ENCODE measurements at regions not wholly inside any gene's neighbourhood (a gene's known extent, or its start where the extent isn't known, plus 50 kb on each side); places are given as distances from the start of the nearest gene placed in this dataset.

DNA sequence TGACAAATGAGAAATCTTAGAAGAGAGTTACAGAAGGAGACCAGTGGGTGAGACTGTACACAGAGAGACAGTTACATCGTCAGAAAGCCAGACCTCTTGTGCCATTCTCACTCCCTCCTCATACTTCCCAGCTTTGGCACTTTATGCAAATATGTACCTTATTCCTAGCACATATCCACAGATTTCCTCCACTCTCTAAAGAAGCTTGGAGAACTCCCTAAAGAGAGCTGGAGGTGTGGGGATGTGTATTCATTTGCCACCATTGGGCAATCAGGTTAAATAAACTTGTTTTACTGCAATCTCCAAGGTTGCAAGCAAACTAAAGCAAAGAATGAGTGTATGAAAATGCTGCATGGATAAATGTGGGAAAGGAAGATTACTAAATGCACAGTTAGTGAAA, 380.9 kb upstream of the PRMT6 start (continued):
- TF ChIP-seq, protein P1, sequence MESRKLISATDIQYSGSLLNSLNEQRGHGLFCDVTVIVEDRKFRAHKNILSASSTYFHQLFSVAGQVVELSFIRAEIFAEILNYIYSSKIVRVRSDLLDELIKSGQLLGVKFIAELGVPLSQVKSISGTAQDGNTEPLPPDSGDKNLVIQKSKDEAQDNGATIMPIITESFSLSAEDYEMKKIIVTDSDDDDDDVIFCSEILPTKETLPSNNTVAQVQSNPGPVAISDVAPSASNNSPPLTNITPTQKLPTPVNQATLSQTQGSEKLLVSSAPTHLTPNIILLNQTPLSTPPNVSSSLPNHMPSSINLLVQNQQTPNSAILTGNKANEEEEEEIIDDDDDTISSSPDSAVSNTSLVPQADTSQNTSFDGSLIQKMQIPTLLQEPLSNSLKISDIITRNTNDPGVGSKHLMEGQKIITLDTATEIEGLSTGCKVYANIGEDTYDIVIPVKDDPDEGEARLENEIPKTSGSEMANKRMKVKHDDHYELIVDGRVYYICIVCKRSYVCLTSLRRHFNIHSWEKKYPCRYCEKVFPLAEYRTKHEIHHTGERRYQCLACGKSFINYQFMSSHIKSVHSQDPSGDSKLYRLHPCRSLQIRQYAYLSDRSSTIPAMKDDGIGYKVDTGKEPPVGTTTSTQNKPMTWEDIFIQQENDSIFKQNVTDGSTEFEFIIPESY (IDR thresholded peaks at IDR 0.05): no peak
- TF ChIP-seq, protein P2, sequence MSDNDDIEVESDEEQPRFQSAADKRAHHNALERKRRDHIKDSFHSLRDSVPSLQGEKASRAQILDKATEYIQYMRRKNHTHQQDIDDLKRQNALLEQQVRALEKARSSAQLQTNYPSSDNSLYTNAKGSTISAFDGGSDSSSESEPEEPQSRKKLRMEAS (IDR thresholded peaks at IDR 0.05): no peak
- no peak for TF ChIP-seq GABPA (IDR thresholded peaks at IDR 0.05 in 1 of 2, conservative IDR thresholded peaks at IDR 0.05 in 1 of 2)

DNA sequence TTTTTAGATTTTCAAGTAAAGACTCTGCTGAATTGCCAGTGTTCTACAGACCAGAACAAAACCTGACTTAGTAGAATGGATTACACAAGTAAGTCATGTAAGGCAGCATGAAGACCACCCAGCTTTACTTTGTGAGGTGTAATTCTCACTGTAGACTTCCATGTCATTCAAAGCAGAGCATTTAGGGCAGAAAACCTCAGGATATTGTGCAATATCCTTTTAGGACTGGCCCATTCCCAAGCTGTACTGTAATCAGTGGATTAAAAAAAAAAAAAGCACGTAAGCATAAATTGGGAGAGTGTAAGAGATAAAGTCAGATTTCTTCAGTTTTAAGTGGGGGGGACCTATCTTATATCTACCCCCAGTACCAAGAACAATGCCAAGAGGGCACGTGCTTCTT, 380.5 kb upstream of the PRMT6 start:
- DNase-seq (ENCODE audit: low spot score): no peak
- no peaks in the 10 kb centered on the region for H3K4me1 ChIP-seq (ENCODE audit: control insufficient read depth in 4 of 4, insufficient read depth in 4 of 4, low read length in 3 of 4)
- TF ChIP-seq TAF1 (conservative IDR thresholded peaks at IDR 0.05) (no peak), GABPA (IDR thresholded peaks at IDR 0.05 in 1 of 2, conservative IDR thresholded peaks at IDR 0.05 in 1 of 2) (no peak), FOXA2 (IDR thresholded peaks at IDR 0.05) (no peak), RAD21 (IDR thresholded peaks at IDR 0.05) (no peak), SP1 (IDR thresholded peaks at IDR 0.05) (no peak), HNF4G (IDR thresholded peaks at IDR 0.05) (no peak), EGR1 (IDR thresholded peaks at IDR 0.05; ENCODE audit: low read depth in 2 of 2) (no peak), RXRA (IDR thresholded peaks at IDR 0.05) (no peak), NR2F2 (IDR thresholded peaks at IDR 0.05) (no peak), HNF4A (conservative IDR thresholded peaks at IDR 0.05) (no peak), JUND (IDR thresholded peaks at IDR 0.05) (no peak), YY1 (IDR thresholded peaks at IDR 0.05) (no peak), FOXA1 (IDR thresholded peaks at IDR 0.05) (no peak)
- TF ChIP-seq, protein P2 (IDR thresholded peaks at IDR 0.05): no peak
- TF ChIP-seq, protein P3, sequence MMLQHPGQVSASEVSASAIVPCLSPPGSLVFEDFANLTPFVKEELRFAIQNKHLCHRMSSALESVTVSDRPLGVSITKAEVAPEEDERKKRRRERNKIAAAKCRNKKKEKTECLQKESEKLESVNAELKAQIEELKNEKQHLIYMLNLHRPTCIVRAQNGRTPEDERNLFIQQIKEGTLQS (IDR thresholded peaks at IDR 0.05): no peak
- TF ChIP-seq, protein P1 (IDR thresholded peaks at IDR 0.05): no peak
- TF ChIP-seq, protein P4, sequence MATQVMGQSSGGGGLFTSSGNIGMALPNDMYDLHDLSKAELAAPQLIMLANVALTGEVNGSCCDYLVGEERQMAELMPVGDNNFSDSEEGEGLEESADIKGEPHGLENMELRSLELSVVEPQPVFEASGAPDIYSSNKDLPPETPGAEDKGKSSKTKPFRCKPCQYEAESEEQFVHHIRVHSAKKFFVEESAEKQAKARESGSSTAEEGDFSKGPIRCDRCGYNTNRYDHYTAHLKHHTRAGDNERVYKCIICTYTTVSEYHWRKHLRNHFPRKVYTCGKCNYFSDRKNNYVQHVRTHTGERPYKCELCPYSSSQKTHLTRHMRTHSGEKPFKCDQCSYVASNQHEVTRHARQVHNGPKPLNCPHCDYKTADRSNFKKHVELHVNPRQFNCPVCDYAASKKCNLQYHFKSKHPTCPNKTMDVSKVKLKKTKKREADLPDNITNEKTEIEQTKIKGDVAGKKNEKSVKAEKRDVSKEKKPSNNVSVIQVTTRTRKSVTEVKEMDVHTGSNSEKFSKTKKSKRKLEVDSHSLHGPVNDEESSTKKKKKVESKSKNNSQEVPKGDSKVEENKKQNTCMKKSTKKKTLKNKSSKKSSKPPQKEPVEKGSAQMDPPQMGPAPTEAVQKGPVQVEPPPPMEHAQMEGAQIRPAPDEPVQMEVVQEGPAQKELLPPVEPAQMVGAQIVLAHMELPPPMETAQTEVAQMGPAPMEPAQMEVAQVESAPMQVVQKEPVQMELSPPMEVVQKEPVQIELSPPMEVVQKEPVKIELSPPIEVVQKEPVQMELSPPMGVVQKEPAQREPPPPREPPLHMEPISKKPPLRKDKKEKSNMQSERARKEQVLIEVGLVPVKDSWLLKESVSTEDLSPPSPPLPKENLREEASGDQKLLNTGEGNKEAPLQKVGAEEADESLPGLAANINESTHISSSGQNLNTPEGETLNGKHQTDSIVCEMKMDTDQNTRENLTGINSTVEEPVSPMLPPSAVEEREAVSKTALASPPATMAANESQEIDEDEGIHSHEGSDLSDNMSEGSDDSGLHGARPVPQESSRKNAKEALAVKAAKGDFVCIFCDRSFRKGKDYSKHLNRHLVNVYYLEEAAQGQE (IDR thresholded peaks at IDR 0.05): no peak
- TF ChIP-seq, protein P5, sequence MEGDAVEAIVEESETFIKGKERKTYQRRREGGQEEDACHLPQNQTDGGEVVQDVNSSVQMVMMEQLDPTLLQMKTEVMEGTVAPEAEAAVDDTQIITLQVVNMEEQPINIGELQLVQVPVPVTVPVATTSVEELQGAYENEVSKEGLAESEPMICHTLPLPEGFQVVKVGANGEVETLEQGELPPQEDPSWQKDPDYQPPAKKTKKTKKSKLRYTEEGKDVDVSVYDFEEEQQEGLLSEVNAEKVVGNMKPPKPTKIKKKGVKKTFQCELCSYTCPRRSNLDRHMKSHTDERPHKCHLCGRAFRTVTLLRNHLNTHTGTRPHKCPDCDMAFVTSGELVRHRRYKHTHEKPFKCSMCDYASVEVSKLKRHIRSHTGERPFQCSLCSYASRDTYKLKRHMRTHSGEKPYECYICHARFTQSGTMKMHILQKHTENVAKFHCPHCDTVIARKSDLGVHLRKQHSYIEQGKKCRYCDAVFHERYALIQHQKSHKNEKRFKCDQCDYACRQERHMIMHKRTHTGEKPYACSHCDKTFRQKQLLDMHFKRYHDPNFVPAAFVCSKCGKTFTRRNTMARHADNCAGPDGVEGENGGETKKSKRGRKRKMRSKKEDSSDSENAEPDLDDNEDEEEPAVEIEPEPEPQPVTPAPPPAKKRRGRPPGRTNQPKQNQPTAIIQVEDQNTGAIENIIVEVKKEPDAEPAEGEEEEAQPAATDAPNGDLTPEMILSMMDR (IDR thresholded peaks at IDR 0.05; ENCODE audit: low read depth, low read length, missing input control): no peak
- peaks cover 0 to 2% (median 0%) of the 10 kb centered on the region in 4 donors for H3K27me3 ChIP-seq (ENCODE audit: control insufficient read depth in 4 of 4, insufficient read depth in 4 of 4, low read length in 3 of 4)
- no peaks in the 10 kb centered on the region for H3K36me3 ChIP-seq (ENCODE audit: control insufficient read depth in 4 of 4, insufficient read depth in 3 of 4, low read depth in 1 of 4, low read length in 3 of 4)
- H3K9ac ChIP-seq (ENCODE audit: low read depth in 1 of 2, low read length in 2 of 2): no peak overlapping the region
- H3K4me3 ChIP-seq (ENCODE audit: low read depth in 1 of 3, low read length in 3 of 3): no peak overlapping the region
- no peak overlapping the region for H3K27ac ChIP-seq (ENCODE audit: low read depth in 1 of 2, low read length in 2 of 2)
- H3K9me3 ChIP-seq (ENCODE audit: control insufficient read depth in 4 of 4, low read length in 3 of 4): no peaks in the 10 kb centered on the region
- WGBS: 50% methylated on average over 2 of the region's 2 CpGs

All from liver (tissue), 8 donors.